H1 (cell line): ENCODE measurements at regions not wholly inside any gene's neighbourhood (a gene's known extent, or its start where the extent isn't known, plus 50 kb on each side); places are given as distances from the start of the nearest gene placed in this dataset.

Source experiments
- CBX5 ChIP-seq: fragments of 300-800, 300-1000 bp; sonication (generic); IDR thresholded peaks from 2 replicates; pipeline ENCODE4 v1.7.1; 2016; ENCODE audit warnings: antibody characterized with exemption, low read length, low read depth
- CREB1 ChIP-seq: IDR thresholded peaks from 2 replicates; pipeline ENCODE4 v1.6.1; 2012; ENCODE audit warnings: inconsistent platforms
- SIX5 ChIP-seq: IDR thresholded peaks from 2 replicates; pipeline ENCODE4 v1.6.1; 2011; ENCODE audit warnings: mild to moderate bottlenecking, low read depth, low read length
- ZNF274 ChIP-seq: IDR thresholded peaks from 2 replicates; pipeline ENCODE4 v1.7.0; 2012; ENCODE audit warnings: low read length, borderline replicate concordance; ENCODE audit errors: extremely low read depth

DNA sequence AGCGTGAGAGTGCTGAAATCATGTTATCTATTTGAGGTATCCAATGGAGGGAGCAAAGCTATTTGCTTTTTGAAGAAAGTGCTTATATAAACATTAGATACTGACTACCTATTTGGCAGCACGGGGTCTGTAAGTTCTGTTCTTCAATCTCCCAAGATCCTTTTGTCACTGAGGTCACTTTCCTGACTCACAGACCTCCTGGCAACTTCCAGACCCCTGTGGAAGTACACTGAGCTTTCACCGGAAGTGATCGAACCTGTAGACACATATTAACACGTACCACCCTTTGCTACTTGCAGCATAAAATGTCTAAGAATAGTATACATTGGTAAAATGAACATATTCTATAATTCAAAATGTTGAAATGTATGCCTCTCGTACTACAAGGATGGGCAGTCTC is 452.6 kb upstream of the ST6GAL2 start (continued):
- TF ChIP-seq CBX5 (no peak), ZNF274 (no peak), CREB1 (no peak), SIX5 (no peak)
